ENCODE measurements at regions not wholly inside any gene's neighbourhood (a gene's known extent, or its start where the extent isn't known, plus 50 kb on each side); places are given as distances from the start of the nearest gene placed in this dataset.

DNA sequence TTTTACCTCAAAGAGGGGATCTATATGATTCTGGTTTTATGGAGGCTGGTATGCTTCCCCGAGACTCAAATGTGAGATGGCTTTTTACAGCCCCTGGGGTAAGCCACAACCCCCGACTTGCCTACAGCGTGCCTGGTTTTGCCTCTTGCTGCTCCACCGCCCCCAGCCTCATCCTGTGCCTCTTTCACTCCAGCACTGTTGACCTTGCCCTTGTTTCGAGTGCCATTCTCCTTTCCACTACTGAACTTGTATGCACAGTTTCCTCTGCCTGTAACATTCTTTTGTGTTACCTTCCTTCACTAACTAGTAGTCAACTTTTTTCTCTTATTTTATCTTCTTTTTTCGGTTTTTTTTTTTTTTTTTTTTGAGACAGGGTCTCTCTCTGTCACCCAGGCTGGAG, 219.0 kb upstream of the ZBED5 start:
- Histone ChIP-seq H3K4me1 (ENCODE audit: control insufficient read depth in 1 of 2, insufficient read depth in 2 of 2, low read length in 2 of 2) (no peaks in the 10 kb centered on the region), H3K27me3 (ENCODE audit: insufficient read depth, low read length) (no peaks in the 10 kb centered on the region), H3K79me2 (ENCODE audit: insufficient read depth, low read length) (no peaks in the 10 kb centered on the region), H3K9me2 (ENCODE audit: insufficient read depth) (no peaks in the 10 kb centered on the region), H3K9ac (ENCODE audit: low read length) (no peak overlapping the region), H3K9me3 (ENCODE audit: control insufficient read depth in 1 of 2, insufficient read depth in 1 of 2, low read depth in 1 of 2, low read length in 2 of 2) (no peaks in the 10 kb centered on the region), H3K4me2 (ENCODE audit: low read length) (no peak overlapping the region), H3K36me3 (ENCODE audit: control insufficient read depth in 1 of 2, insufficient read depth in 2 of 2, low read length in 2 of 2) (no peaks in the 10 kb centered on the region), H3K27ac (ENCODE audit: low read depth, low read length) (no peak overlapping the region), H2AFZ (ENCODE audit: low read depth, low read length, poor library complexity, severe bottlenecking) (no peak overlapping the region), H4K20me1 (ENCODE audit: insufficient read depth) (no peaks in the 10 kb centered on the region), H3K4me3 (replicated peaks in 1 of 2; ENCODE audit: low read depth in 1 of 2, low read length in 2 of 2) (no peak overlapping the region)
- BruUV-seq (replicated peaks) = no TSS peak
- POLR2A ChIA-PET = no interaction called here
- intact Hi-C loops (cut with micrococcal nuclease) = loop anchor here (5.0 kb wide), 1 partner anchor 285 kb away; no protein-coding TSS in a partner anchor
- RAD21 ChIA-PET (ENCODE audit: low non-redundant PET in 1 of 2, low total read pairs in 2 of 2, uncharacterized antibody in 2 of 2, unreplicated experiment in 2 of 2) = no interaction called here
- ATAC-seq (no peak), DNase-seq (ENCODE audit: low read depth, low spot score) (no peak)
- TF ChIP-seq YY1 (IDR thresholded peaks at IDR 0.05; ENCODE audit: extremely low read depth, insufficient replicate concordance, low read depth, low read length) = no peak
- TF ChIP-seq ZNF274 (IDR thresholded peaks at IDR 0.05; ENCODE audit: low read depth, low read length) = no peak
- no peak for TF ChIP-seq SP1 (IDR thresholded peaks at IDR 0.05; ENCODE audit: low read depth)
- TF ChIP-seq, protein P1, sequence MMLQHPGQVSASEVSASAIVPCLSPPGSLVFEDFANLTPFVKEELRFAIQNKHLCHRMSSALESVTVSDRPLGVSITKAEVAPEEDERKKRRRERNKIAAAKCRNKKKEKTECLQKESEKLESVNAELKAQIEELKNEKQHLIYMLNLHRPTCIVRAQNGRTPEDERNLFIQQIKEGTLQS (IDR thresholded peaks at IDR 0.05) = no peak
- TF ChIP-seq EZH2 (IDR thresholded peaks at IDR 0.05) = no peak
- TF ChIP-seq RAD21 (IDR thresholded peaks at IDR 0.05; ENCODE audit: low read depth) = no peak
- no peak for TF ChIP-seq POLR2A (IDR thresholded peaks at IDR 0.05; ENCODE audit: borderline replicate concordance, extremely low read depth, insufficient read depth, insufficient read length)
- CTCF ChIA-PET = no interaction called here

- no peaks in the 10 kb centered on the region for H3K9me3 ChIP-seq (ENCODE audit: control insufficient read depth in 1 of 2, insufficient read depth in 1 of 2, low read depth in 1 of 2, low read length in 2 of 2)
- ATAC-seq (no peak), DNase-seq (ENCODE audit: low read depth, low spot score) (no peak)
- H3K27ac ChIP-seq (ENCODE audit: low read depth, low read length) = no peak overlapping the region
- H3K4me2 ChIP-seq (ENCODE audit: low read length) = no peak overlapping the region
- POLR2A ChIA-PET = no interaction called here
- H3K27me3 ChIP-seq (ENCODE audit: insufficient read depth, low read length) = no peaks in the 10 kb centered on the region
- no peaks in the 10 kb centered on the region for H4K20me1 ChIP-seq (ENCODE audit: insufficient read depth)
- H3K4me3 ChIP-seq (replicated peaks in 1 of 2; ENCODE audit: low read depth in 1 of 2, low read length in 2 of 2) = no peak overlapping the region
- no TSS peak for BruUV-seq (replicated peaks)
- no peaks in the 10 kb centered on the region for H3K36me3 ChIP-seq (ENCODE audit: control insufficient read depth in 1 of 2, insufficient read depth in 2 of 2, low read length in 2 of 2)
- H3K9me2 ChIP-seq (ENCODE audit: insufficient read depth) = no peaks in the 10 kb centered on the region
- no peak overlapping the region for H2AFZ ChIP-seq (ENCODE audit: low read depth, low read length, poor library complexity, severe bottlenecking)
- RAD21 ChIA-PET (ENCODE audit: low non-redundant PET in 1 of 2, low total read pairs in 2 of 2, uncharacterized antibody in 2 of 2, unreplicated experiment in 2 of 2) = no interaction called here
- H3K4me1 ChIP-seq (ENCODE audit: control insufficient read depth in 1 of 2, insufficient read depth in 2 of 2, low read length in 2 of 2) = no peaks in the 10 kb centered on the region
- CTCF ChIA-PET = no interaction called here
- H3K9ac ChIP-seq (ENCODE audit: low read length) = no peak overlapping the region
- no peaks in the 10 kb centered on the region for H3K79me2 ChIP-seq (ENCODE audit: insufficient read depth, low read length)
- intact Hi-C loops (cut with micrococcal nuclease) = loop anchor here (5.0 kb wide), 1 partner anchor 284 kb away; no protein-coding TSS in a partner anchor
- TF ChIP-seq EZH2phosphoT487 (IDR thresholded peaks at IDR 0.05; ENCODE audit: borderline replicate concordance) = no peak
- TF ChIP-seq CEBPB (IDR thresholded peaks at IDR 0.05; ENCODE audit: low read depth) = no peak
- no peak for TF ChIP-seq CBX3 (IDR thresholded peaks at IDR 0.05; ENCODE audit: low read depth)
- no peak for TF ChIP-seq ZNF274 (IDR thresholded peaks at IDR 0.05; ENCODE audit: low read depth, low read length)
- TF ChIP-seq FOSL1 (IDR thresholded peaks at IDR 0.05; ENCODE audit: low read depth) = no peak
- TF ChIP-seq, protein P2, sequence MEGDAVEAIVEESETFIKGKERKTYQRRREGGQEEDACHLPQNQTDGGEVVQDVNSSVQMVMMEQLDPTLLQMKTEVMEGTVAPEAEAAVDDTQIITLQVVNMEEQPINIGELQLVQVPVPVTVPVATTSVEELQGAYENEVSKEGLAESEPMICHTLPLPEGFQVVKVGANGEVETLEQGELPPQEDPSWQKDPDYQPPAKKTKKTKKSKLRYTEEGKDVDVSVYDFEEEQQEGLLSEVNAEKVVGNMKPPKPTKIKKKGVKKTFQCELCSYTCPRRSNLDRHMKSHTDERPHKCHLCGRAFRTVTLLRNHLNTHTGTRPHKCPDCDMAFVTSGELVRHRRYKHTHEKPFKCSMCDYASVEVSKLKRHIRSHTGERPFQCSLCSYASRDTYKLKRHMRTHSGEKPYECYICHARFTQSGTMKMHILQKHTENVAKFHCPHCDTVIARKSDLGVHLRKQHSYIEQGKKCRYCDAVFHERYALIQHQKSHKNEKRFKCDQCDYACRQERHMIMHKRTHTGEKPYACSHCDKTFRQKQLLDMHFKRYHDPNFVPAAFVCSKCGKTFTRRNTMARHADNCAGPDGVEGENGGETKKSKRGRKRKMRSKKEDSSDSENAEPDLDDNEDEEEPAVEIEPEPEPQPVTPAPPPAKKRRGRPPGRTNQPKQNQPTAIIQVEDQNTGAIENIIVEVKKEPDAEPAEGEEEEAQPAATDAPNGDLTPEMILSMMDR (IDR thresholded peaks at IDR 0.05 in 2 of 3, conservative IDR thresholded peaks at IDR 0.05 in 1 of 3; ENCODE audit: borderline replicate concordance in 1 of 3, insufficient read depth in 1 of 3, low read depth in 2 of 3, low read length in 2 of 3) = no peak
- TF ChIP-seq POLR2A (IDR thresholded peaks at IDR 0.05; ENCODE audit: borderline replicate concordance, extremely low read depth, insufficient read depth, insufficient read length) = no peak
- no peak for TF ChIP-seq SIN3A (IDR thresholded peaks at IDR 0.05; ENCODE audit: low read depth)
- no peak for TF ChIP-seq REST (IDR thresholded peaks at IDR 0.05; ENCODE audit: low read depth)
- no peak for TF ChIP-seq ZFX (IDR thresholded peaks at IDR 0.05)
- no peak for TF ChIP-seq RAD21 (IDR thresholded peaks at IDR 0.05; ENCODE audit: low read depth)
- TF ChIP-seq, protein P3, sequence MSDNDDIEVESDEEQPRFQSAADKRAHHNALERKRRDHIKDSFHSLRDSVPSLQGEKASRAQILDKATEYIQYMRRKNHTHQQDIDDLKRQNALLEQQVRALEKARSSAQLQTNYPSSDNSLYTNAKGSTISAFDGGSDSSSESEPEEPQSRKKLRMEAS (IDR thresholded peaks at IDR 0.05) = no peak
- TF ChIP-seq EZH2 (IDR thresholded peaks at IDR 0.05) = no peak
These were observed 218.4 kb upstream of the ZBED5 start for GRCh38 chr11:11076276-11076675.

All from HCT116 (cell line).